ENCODE measurements at regions not wholly inside any gene's neighbourhood (a gene's known extent, or its start where the extent isn't known, plus 50 kb on each side); places are given as distances from the start of the nearest gene placed in this dataset.

DNA sequence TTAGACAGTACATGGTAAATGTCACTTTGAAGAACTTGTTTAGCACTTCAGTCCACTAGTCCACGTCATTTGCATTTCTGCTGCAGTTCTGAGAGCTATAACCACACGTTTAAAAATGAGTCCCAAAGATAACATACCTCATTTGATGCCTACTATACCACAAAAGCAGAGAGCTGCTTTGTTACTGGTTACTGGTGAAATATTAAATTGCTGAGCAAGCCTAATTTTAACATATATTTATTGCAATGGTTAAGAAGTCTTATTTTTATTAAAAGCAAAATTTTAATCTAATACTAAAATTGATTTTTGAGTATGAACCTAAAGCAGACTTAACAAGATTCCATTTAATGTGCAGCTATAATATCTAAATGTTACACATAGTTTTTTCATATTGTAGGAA, 1949.7 kb upstream of the PRR20A start:
- no peak overlapping the region for H3K4me3 ChIP-seq (ENCODE audit: low read depth, low read length)
- H3K9me3 ChIP-seq (ENCODE audit: control insufficient read depth, insufficient read depth, low read depth, low read length) = no peaks in the 10 kb centered on the region
- ChIA-PET POLR2A (no interaction called here), CTCF (no interaction called here)
- H3K4me1 ChIP-seq (ENCODE audit: control insufficient read depth, insufficient read depth, low read length) = no peaks in the 10 kb centered on the region
- no peaks in the 10 kb centered on the region for H3K36me3 ChIP-seq (ENCODE audit: control insufficient read depth in 2 of 2, insufficient read depth in 1 of 2, low read length in 2 of 2)
- TF ChIP-seq, protein P1, sequence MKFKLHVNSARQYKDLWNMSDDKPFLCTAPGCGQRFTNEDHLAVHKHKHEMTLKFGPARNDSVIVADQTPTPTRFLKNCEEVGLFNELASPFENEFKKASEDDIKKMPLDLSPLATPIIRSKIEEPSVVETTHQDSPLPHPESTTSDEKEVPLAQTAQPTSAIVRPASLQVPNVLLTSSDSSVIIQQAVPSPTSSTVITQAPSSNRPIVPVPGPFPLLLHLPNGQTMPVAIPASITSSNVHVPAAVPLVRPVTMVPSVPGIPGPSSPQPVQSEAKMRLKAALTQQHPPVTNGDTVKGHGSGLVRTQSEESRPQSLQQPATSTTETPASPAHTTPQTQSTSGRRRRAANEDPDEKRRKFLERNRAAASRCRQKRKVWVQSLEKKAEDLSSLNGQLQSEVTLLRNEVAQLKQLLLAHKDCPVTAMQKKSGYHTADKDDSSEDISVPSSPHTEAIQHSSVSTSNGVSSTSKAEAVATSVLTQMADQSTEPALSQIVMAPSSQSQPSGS (tag by site-specific recombination; IDR thresholded peaks at IDR 0.05; ENCODE audit: low read depth) = no peak
- TF ChIP-seq TCF7L2 (IDR thresholded peaks at IDR 0.05; ENCODE audit: borderline replicate concordance, low read depth, low read length) (no peak), ZNF596 (tag by site-specific recombination; IDR thresholded peaks at IDR 0.05) (no peak), ZNF768 (tag by site-specific recombination; IDR thresholded peaks at IDR 0.05) (no peak), KLF9 (tag by site-specific recombination; IDR thresholded peaks at IDR 0.05; ENCODE audit: low read depth) (no peak), ZNF658 (tag by site-specific recombination; IDR thresholded peaks at IDR 0.05) (no peak), SALL2 (tag by site-specific recombination; IDR thresholded peaks at IDR 0.05; ENCODE audit: borderline replicate concordance) (no peak), OSR2 (tag by site-specific recombination; IDR thresholded peaks at IDR 0.05) (no peak), ZNF530 (tag by site-specific recombination; IDR thresholded peaks at IDR 0.05; ENCODE audit: low read depth) (no peak), ZNF19 (tag by site-specific recombination; IDR thresholded peaks at IDR 0.05; ENCODE audit: low read depth) (no peak), SP7 (tag by site-specific recombination; IDR thresholded peaks at IDR 0.05) (no peak), ZNF624 (tag by site-specific recombination; IDR thresholded peaks at IDR 0.05) (no peak), ZNF214 (tag by site-specific recombination; IDR thresholded peaks at IDR 0.05; ENCODE audit: borderline replicate concordance) (no peak), ZFHX2 (tag by site-specific recombination; conservative IDR thresholded peaks at IDR 0.05) (no peak)
- TF ChIP-seq, protein P2, sequence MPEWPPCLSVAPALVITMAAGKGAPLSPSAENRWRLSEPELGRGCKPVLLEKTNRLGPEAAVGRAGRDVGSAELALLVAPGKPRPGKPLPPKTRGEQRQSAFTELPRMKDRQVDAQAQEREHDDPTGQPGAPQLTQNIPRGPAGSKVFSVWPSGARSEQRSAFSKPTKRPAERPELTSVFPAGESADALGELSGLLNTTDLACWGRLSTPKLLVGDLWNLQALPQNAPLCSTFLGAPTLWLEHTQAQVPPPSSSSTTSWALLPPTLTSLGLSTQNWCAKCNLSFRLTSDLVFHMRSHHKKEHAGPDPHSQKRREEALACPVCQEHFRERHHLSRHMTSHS (tag by site-specific recombination; IDR thresholded peaks at IDR 0.05) = no peak
- H3K27ac ChIP-seq (ENCODE audit: extremely low read depth, low read depth, low read length) = no peak overlapping the region

DNA sequence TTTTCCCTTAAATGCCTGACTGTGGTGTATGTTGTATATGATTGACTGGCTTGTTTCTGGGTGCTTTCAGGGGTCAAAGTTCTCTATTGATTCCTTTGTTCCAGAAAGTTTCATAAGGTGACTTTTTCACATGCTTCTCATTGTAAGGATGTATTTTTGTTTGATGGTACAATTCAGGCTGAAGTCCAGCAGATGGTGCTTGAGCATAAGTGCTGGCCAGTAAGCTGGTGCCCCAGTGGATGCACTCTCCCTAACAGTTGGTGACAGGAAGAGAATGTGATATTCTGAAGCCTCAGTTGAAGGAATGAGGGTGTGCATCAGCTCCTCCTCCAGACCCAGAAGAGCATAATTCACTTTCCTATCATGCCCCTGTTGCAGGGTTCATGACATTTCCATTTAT, 1941.6 kb upstream of the PRR20A start:
- H3K4me3 ChIP-seq (ENCODE audit: low read depth, low read length) = no peak overlapping the region
- TF ChIP-seq ZFP37 (tag by site-specific recombination; IDR thresholded peaks at IDR 0.05) (no peak), BCL11B (tag by site-specific recombination; IDR thresholded peaks at IDR 0.05; ENCODE audit: low read depth) (no peak), ZXDB (tag by site-specific recombination; IDR thresholded peaks at IDR 0.05) (no peak), ZNF555 (tag by site-specific recombination; conservative IDR thresholded peaks at IDR 0.05) (no peak), ZNF274 (IDR thresholded peaks at IDR 0.05; ENCODE audit: low read length) (no peak), ZNF274 (tag by site-specific recombination; IDR thresholded peaks at IDR 0.05; ENCODE audit: borderline replicate concordance) (no peak), KLF16 (tag by site-specific recombination; IDR thresholded peaks at IDR 0.05) (no peak), ZSCAN23 (tag by site-specific recombination; IDR thresholded peaks at IDR 0.05) (no peak), ZNF707 (tag by site-specific recombination; IDR thresholded peaks at IDR 0.05) (no peak)
- TF ChIP-seq, protein P3, sequence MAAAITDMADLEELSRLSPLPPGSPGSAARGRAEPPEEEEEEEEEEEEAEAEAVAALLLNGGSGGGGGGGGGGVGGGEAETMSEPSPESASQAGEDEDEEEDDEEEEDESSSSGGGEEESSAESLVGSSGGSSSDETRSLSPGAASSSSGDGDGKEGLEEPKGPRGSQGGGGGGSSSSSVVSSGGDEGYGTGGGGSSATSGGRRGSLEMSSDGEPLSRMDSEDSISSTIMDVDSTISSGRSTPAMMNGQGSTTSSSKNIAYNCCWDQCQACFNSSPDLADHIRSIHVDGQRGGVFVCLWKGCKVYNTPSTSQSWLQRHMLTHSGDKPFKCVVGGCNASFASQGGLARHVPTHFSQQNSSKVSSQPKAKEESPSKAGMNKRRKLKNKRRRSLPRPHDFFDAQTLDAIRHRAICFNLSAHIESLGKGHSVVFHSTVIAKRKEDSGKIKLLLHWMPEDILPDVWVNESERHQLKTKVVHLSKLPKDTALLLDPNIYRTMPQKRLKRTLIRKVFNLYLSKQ (tag by site-specific recombination; IDR thresholded peaks at IDR 0.05; ENCODE audit: borderline replicate concordance) = no peak
- TF ChIP-seq, protein P4, sequence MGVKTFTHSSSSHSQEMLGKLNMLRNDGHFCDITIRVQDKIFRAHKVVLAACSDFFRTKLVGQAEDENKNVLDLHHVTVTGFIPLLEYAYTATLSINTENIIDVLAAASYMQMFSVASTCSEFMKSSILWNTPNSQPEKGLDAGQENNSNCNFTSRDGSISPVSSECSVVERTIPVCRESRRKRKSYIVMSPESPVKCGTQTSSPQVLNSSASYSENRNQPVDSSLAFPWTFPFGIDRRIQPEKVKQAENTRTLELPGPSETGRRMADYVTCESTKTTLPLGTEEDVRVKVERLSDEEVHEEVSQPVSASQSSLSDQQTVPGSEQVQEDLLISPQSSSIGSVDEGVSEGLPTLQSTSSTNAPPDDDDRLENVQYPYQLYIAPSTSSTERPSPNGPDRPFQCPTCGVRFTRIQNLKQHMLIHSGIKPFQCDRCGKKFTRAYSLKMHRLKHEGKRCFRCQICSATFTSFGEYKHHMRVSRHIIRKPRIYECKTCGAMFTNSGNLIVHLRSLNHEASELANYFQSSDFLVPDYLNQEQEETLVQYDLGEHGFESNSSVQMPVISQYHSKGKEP (tag by site-specific recombination; IDR thresholded peaks at IDR 0.05) = no peak
- ChIA-PET POLR2A (no interaction called here), CTCF (interaction anchor here (0.6 kb wide), 2 partner anchors 33 to 205 kb away, joined by 3 to 4 read pairs; no protein-coding TSS in a partner anchor)
- H3K36me3 ChIP-seq (ENCODE audit: control insufficient read depth in 2 of 2, insufficient read depth in 1 of 2, low read length in 2 of 2) = no peaks in the 10 kb centered on the region
- H3K4me1 ChIP-seq (ENCODE audit: control insufficient read depth, insufficient read depth, low read length) = no peaks in the 10 kb centered on the region
- H3K27ac ChIP-seq (ENCODE audit: extremely low read depth, low read depth, low read length) = no peak overlapping the region
- H3K9me3 ChIP-seq (ENCODE audit: control insufficient read depth, insufficient read depth, low read depth, low read length) = no peaks in the 10 kb centered on the region
